Tibial artery (tissue), 4 donors: ENCODE measurements at regions not wholly inside any gene's neighbourhood (a gene's known extent, or its start where the extent isn't known, plus 50 kb on each side); places are given as distances from the start of the nearest gene placed in this dataset.

Experiments
- DNase-seq, 2 donors: peaks; one replicate each; pipeline ENCODE4 v3.0.0-alpha.2; 2019
- H3K27ac ChIP-seq, 2 donors: fragments of 200-600 bp; sonication (generic) in 1 of 2; 1 replicate in 1 of 2; 2 replicates in 1 of 2; pipeline ENCODE4 v1.5.1; 2018 to 2019; ENCODE audit warnings: mild to moderate bottlenecking in 1 of 2
- H3K27me3 ChIP-seq, 2 donors: fragments of 200-600 bp; sonication (generic) in 1 of 2; one replicate each; pipeline versions ENCODE4 v1.5.1 to v1.6.0; 2016 to 2019
- H3K36me3 ChIP-seq, 3 donors: fragments of 200-600 bp; sonication (generic) in 2 of 3; one replicate each; pipeline ENCODE4 v1.5.1; 2016 to 2019; ENCODE audit warnings: mild to moderate bottlenecking in 2 of 3
- H3K4me1 ChIP-seq, 4 donors: fragments of 200-600 bp; sonication (generic) in 2 of 4; 1 replicate in 3 of 4; 2 replicates in 1 of 4; pipeline ENCODE4 v1.5.1; 2016 to 2019
- H3K4me3 ChIP-seq, 2 donors: fragments of 200-600 bp; sonication (generic) in 1 of 2; 1 replicate in 1 of 2; 2 replicates in 1 of 2; pipeline ENCODE4 v1.5.1; 2018 to 2019; ENCODE audit warnings: mild to moderate bottlenecking in 2 of 2
- H3K9me3 ChIP-seq, 3 donors: fragments of 200-600 bp; sonication (generic) in 1 of 3; one replicate each; pipeline ENCODE4 v1.5.1; 2016 to 2019
- CTCF ChIP-seq, 2 experiments: fragments of 200-600 bp in 1 of 2; fragments of 450-650 bp in 1 of 2; IDR thresholded peaks; one replicate each; pipeline ENCODE4 v1.5.1; 2017 to 2019; ENCODE audit warnings: antibody characterized with exemption in 2 of 2, mild to moderate bottlenecking in 1 of 2, moderate library complexity in 1 of 2
- intact Hi-C: fragments of 100-400 bp; cut with DNase I; formaldehyde crosslinking; loops from one replicate; pipeline ENCODE4 v1.15.0; 2023; ENCODE audit warnings: low total_unique reads

GRCh38 chr2:15706424-15706823 is 114.8 kb downstream of the DDX1 start:
- intact Hi-C loops = no loop called here
- H3K36me3 ChIP-seq = no peaks in the 10 kb centered on the region
- H3K27ac ChIP-seq = no peak overlapping the region
- H3K27me3 ChIP-seq = no peaks in the 10 kb centered on the region
- no peak for DNase-seq
- no peak overlapping the region for H3K4me3 ChIP-seq
- no peaks in the 10 kb centered on the region for H3K9me3 ChIP-seq
- no peak for TF ChIP-seq CTCF (IDR thresholded peaks at IDR 0.05)
- no peaks in the 10 kb centered on the region for H3K4me1 ChIP-seq

- Histone ChIP-seq H3K4me3 (no peak overlapping the region), H3K27me3 (no peaks in the 10 kb centered on the region), H3K27ac (no peak overlapping the region), H3K9me3 (no peaks in the 10 kb centered on the region), H3K4me1 (no peaks in the 10 kb centered on the region), H3K36me3 (no peaks in the 10 kb centered on the region)
- intact Hi-C loops = no loop called here
- no peak for TF ChIP-seq CTCF (IDR thresholded peaks at IDR 0.05)
- no peak for DNase-seq
These were observed 115.4 kb downstream of the DDX1 start for GRCh38 chr2:15706986-15707632.

- H3K27me3 ChIP-seq = no peaks in the 10 kb centered on the region
- intact Hi-C loops = no loop called here
- no peak overlapping the region for H3K27ac ChIP-seq
- no peak for TF ChIP-seq CTCF (IDR thresholded peaks at IDR 0.05)
- H3K4me1 ChIP-seq = no peaks in the 10 kb centered on the region
- no peak for DNase-seq
- no peaks in the 10 kb centered on the region for H3K36me3 ChIP-seq
- no peaks in the 10 kb centered on the region for H3K9me3 ChIP-seq
- H3K4me3 ChIP-seq = no peak overlapping the region
These were observed 116.5 kb downstream of the DDX1 start for GRCh38 chr2:15708161-15708560.

DNA sequence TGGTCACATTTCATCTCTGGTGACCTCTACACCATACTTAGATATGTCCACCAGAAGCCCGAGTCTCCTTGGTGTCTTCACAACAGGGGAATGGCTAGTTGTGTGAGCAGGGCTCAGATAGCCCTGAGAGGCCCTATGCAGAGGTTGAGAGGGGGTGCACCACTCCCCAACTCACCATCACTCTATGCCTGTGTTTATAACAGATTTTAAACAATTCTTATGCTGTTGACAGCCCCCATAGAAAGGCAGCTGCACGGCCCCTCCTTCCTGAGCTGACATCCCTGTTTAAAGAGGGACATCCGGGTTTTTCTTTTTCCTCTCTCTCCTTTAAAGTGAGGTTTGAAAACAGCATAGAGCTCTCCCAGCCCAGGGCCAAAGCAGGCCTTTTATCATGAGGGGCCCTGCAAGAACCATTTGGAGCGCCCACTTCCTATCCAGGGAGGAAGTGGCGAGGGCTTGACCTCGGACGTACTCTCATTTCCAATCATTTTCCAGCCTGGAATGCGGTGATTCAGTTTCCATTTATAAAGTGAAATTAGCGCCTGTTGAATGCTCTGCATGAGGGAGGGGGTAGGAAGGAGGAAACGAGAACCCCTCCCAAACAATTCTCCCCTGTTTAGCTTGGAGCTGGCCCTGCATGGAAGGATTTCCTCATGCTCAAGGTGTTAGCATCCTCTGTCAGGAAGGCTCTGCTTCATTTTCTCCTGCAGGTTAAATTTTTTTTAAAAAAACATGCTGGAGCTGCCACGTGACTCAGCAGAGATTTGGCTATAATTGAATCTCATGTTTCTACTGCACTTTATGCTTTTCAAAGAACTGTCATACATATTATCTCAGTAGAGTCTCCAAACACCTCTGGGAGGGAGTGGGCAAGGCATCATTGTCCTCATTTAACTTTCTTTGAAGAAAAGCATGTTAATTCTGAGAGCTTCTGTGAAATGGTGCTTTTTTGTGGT is 117.5 kb downstream of the DDX1 start:
- no peaks in the 10 kb centered on the region for H3K4me1 ChIP-seq
- DNase-seq = no peak
- no peaks in the 10 kb centered on the region for H3K9me3 ChIP-seq
- TF ChIP-seq CTCF (IDR thresholded peaks at IDR 0.05) = no peak
- no peaks in the 10 kb centered on the region for H3K27me3 ChIP-seq
- intact Hi-C loops = no loop called here
- H3K27ac ChIP-seq = no peak overlapping the region
- H3K36me3 ChIP-seq = no peaks in the 10 kb centered on the region
- H3K4me3 ChIP-seq = no peak overlapping the region

DNA sequence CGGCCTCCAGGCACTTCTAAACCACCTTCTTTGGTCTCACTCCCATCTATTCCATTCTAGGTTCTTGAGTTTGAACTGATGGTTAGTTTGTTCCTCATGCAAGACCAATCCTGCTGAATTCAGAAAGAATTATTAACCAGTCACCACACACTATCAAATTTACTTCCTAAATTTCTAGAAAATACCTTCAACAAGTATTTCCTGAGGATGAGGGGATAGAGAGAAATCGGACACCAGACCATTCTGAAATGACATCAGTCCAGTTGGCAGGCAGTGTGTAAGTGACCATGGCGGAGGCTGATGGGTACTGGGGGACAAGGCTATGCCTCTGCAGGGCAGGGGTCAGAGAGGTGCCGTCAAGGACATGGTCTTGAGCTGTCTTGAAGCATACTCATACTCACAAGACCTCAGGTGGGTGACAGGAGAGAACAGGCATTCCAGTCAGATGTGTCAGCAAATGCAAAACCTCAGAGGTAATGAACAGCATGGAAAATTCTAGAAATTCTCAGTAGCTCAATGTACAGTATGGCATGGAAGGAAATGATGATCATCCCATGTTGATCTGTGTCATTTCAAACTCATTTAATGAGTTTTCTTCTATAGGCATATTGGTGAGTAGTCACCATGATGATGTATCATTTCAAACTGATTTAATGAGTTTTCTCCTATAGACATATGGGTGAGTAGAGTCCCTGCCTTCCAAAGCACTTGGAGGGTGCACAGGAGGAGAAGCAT is 119.6 kb downstream of the DDX1 start:
- intact Hi-C loops = no loop called here
- DNase-seq = no peak
- no peak for TF ChIP-seq CTCF (IDR thresholded peaks at IDR 0.05)
- Histone ChIP-seq H3K27me3 (no peaks in the 10 kb centered on the region), H3K27ac (no peak overlapping the region), H3K4me1 (no peaks in the 10 kb centered on the region), H3K9me3 (no peaks in the 10 kb centered on the region), H3K4me3 (no peak overlapping the region), H3K36me3 (no peaks in the 10 kb centered on the region)
